Esophagus muscularis mucosa (tissue), 4 donors: ENCODE measurements at regions not wholly inside any gene's neighbourhood (a gene's known extent, or its start where the extent isn't known, plus 50 kb on each side); places are given as distances from the start of the nearest gene placed in this dataset.

Source experiments
- DNase-seq: peaks from one replicate; pipeline ENCODE4 v3.0.0-alpha.2; 2017; ENCODE audit errors: extremely low spot score
- H3K27ac ChIP-seq, 4 donors: fragments of 200-600 bp; sonication (generic); replicated peaks in 1 of 4; 1 replicate in 3 of 4; 2 replicates in 1 of 4; pipeline ENCODE4 v1.5.1; 2016 to 2019; ENCODE audit warnings: mild to moderate bottlenecking in 1 of 4
- H3K27me3 ChIP-seq, 4 donors: fragments of 200-600 bp; sonication (generic); one replicate each; pipeline versions ENCODE4 v1.5.1 to v1.6.0; 2016 to 2019
- H3K36me3 ChIP-seq, 4 donors: fragments of 200-600 bp; sonication (generic); one replicate each; pipeline ENCODE4 v1.5.1; 2016 to 2019
- H3K4me1 ChIP-seq, 4 donors: fragments of 200-600 bp; sonication (generic); one replicate each; pipeline ENCODE4 v1.5.1; 2016 to 2019
- H3K4me3 ChIP-seq, 4 donors: fragments of 200-600 bp; sonication (generic); 1 replicate in 2 of 4; 2 replicates in 2 of 4; pipeline ENCODE4 v1.5.1; 2016 to 2019; ENCODE audit warnings: mild to moderate bottlenecking in 4 of 4, moderate library complexity in 1 of 4
- H3K9me3 ChIP-seq, 4 donors: fragments of 200-600 bp; sonication (generic); 1 replicate in 3 of 4; 2 replicates in 1 of 4; pipeline ENCODE4 v1.5.1; 2016 to 2019
- EP300 ChIP-seq: sonication (generic); formaldehyde crosslinking; IDR thresholded peaks from one replicate; pipeline ENCODE4 v1.6.1; 2017; ENCODE audit warnings: antibody characterized with exemption
- POLR2A ChIP-seq: fragments of 450-650 bp; IDR thresholded peaks from one replicate; pipeline ENCODE4 v1.6.1; 2017; ENCODE audit warnings: antibody characterized with exemption, moderate library complexity, mild to moderate bottlenecking, low read depth
- POLR2AphosphoS5 ChIP-seq, 2 donors: sonication (generic); formaldehyde crosslinking; IDR thresholded peaks; one replicate each; pipeline ENCODE4 v1.6.1; 2017; ENCODE audit warnings: antibody characterized with exemption in 2 of 2
- WGBS: methylation state at CpG from one replicate; pipeline ENCODE4 v1.1.5; 2018; 5-methylcytosine and 5-hydroxymethylcytosine counted together
- intact Hi-C: fragments of 100-400 bp; cut with DNase I; formaldehyde crosslinking; loops from one replicate; pipeline ENCODE4 v1.15.1; 2023
- TF ChIP-seq, protein P1 (sequence below), 3 experiments: fragments of 200-600 bp in 2 of 3; fragments of 450-650 bp in 1 of 3; sonication (generic) in 2 of 3; IDR thresholded peaks; one replicate each; pipeline ENCODE4 v1.5.1; 2017 to 2019; ENCODE audit warnings: antibody characterized with exemption in 3 of 3, mild to moderate bottlenecking in 2 of 3, moderate library complexity in 1 of 3

- no peaks in the 10 kb centered on the region for H3K27me3 ChIP-seq
- no peaks in the 10 kb centered on the region for H3K36me3 ChIP-seq
- no peak overlapping the region for H3K4me3 ChIP-seq
- 94% methylated on average over 2 of the region's 2 CpGs for WGBS
- DNase-seq = no peak
- no peaks in the 10 kb centered on the region for H3K9me3 ChIP-seq
- no peaks in the 10 kb centered on the region for H3K4me1 ChIP-seq
- TF ChIP-seq, protein P1, sequence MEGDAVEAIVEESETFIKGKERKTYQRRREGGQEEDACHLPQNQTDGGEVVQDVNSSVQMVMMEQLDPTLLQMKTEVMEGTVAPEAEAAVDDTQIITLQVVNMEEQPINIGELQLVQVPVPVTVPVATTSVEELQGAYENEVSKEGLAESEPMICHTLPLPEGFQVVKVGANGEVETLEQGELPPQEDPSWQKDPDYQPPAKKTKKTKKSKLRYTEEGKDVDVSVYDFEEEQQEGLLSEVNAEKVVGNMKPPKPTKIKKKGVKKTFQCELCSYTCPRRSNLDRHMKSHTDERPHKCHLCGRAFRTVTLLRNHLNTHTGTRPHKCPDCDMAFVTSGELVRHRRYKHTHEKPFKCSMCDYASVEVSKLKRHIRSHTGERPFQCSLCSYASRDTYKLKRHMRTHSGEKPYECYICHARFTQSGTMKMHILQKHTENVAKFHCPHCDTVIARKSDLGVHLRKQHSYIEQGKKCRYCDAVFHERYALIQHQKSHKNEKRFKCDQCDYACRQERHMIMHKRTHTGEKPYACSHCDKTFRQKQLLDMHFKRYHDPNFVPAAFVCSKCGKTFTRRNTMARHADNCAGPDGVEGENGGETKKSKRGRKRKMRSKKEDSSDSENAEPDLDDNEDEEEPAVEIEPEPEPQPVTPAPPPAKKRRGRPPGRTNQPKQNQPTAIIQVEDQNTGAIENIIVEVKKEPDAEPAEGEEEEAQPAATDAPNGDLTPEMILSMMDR (IDR thresholded peaks at IDR 0.05) = no peak
- TF ChIP-seq POLR2A = no peak
- TF ChIP-seq POLR2AphosphoS5 (IDR thresholded peaks at IDR 0.05) = no peak
- no peak for TF ChIP-seq EP300
- H3K27ac ChIP-seq = no peak overlapping the region
- intact Hi-C loops = no loop called here
Measured at GRCh38 chr18:66994790-66995189, 390.9 kb upstream of the CDH19 start.

- TF ChIP-seq, protein P1 (IDR thresholded peaks at IDR 0.05) = no peak
- TF ChIP-seq POLR2AphosphoS5 (IDR thresholded peaks at IDR 0.05) (no peak), EP300 (no peak), POLR2A (no peak)
- no peak for DNase-seq
- H3K27ac ChIP-seq = no peak overlapping the region
- no peak overlapping the region for H3K4me3 ChIP-seq
- no peaks in the 10 kb centered on the region for H3K36me3 ChIP-seq
- no peaks in the 10 kb centered on the region for H3K9me3 ChIP-seq
- no peaks in the 10 kb centered on the region for H3K4me1 ChIP-seq
- intact Hi-C loops = no loop called here
- no peaks in the 10 kb centered on the region for H3K27me3 ChIP-seq
Measured at GRCh38 chr18:66993492-66993891, 389.6 kb upstream of the CDH19 start.

- Histone ChIP-seq H3K27me3 (no peaks in the 10 kb centered on the region), H3K4me3 (no peak overlapping the region), H3K27ac (no peak overlapping the region), H3K36me3 (no peaks in the 10 kb centered on the region), H3K4me1 (no peaks in the 10 kb centered on the region), H3K9me3 (no peaks in the 10 kb centered on the region)
- no peak for TF ChIP-seq POLR2AphosphoS5 (IDR thresholded peaks at IDR 0.05)
- TF ChIP-seq EP300 = no peak
- TF ChIP-seq, protein P1 (IDR thresholded peaks at IDR 0.05) = no peak
- intact Hi-C loops = no loop called here
- 92% methylated on average over 6 of the region's 6 CpGs for WGBS
- no peak for DNase-seq
Measured at GRCh38 chr18:66990909-66991308, 387.0 kb upstream of the CDH19 start.

DNA sequence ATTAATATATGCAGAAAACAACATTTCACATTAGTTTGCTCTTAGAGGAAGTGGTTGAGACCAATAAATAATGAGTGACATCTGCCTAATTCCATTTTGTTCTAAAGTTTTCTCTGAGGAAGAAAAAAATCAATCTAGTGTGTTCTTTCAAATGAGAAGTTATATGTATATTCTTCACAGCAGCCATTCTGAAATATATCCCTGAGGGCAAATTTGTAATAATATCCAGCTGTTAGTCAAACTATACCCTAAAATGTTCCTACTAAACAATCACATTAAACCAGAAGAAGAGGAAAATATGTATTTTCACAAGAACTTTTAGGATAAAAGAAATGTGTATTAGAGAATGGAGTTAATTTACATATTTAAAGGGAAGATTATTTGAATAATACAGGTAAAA, 375.1 kb upstream of the CDH19 start:
- no peak for DNase-seq
- Histone ChIP-seq H3K4me1 (no peaks in the 10 kb centered on the region), H3K9me3 (peaks cover 0 to 4% (median 0%) of the 10 kb centered on the region in 4 donors), H3K4me3 (no peak overlapping the region), H3K27me3 (no peaks in the 10 kb centered on the region), H3K36me3 (no peaks in the 10 kb centered on the region), H3K27ac (no peak overlapping the region)
- TF ChIP-seq EP300 (no peak), POLR2A (no peak), POLR2AphosphoS5 (IDR thresholded peaks at IDR 0.05) (no peak)
- intact Hi-C loops = no loop called here

- Histone ChIP-seq H3K9me3 (no peaks in the 10 kb centered on the region), H3K27me3 (no peaks in the 10 kb centered on the region), H3K27ac (no peak overlapping the region), H3K4me3 (no peak overlapping the region), H3K36me3 (no peaks in the 10 kb centered on the region), H3K4me1 (no peaks in the 10 kb centered on the region)
- TF ChIP-seq POLR2AphosphoS5 (IDR thresholded peaks at IDR 0.05) (no peak), EP300 (no peak), POLR2A (no peak)
- TF ChIP-seq, protein P1 (IDR thresholded peaks at IDR 0.05) = no peak
- intact Hi-C loops = no loop called here
- DNase-seq = no peak
- WGBS = 33% methylated on average over 1 of the region's 1 CpG
Measured at GRCh38 chr18:66972681-66973080, 368.8 kb upstream of the CDH19 start.
